Glutamatergic neuron (in vitro differentiated cells): ENCODE measurements at regions not wholly inside any gene's neighbourhood (a gene's known extent, or its start where the extent isn't known, plus 50 kb on each side); places are given as distances from the start of the nearest gene placed in this dataset.

ENCODE experiments used
- DNase-seq: peaks from one replicate; pipeline ENCODE4 v3.0.0; 2022
- H3K27ac Mint-ChIP-seq: one replicate; pipeline ENCODE4 v1.8.0; 2020; ENCODE audit warnings: mild to moderate bottlenecking, mixed read lengths, inconsistent platforms; ENCODE audit not compliant: unreplicated experiment
- H3K27me3 Mint-ChIP-seq: one replicate; pipeline ENCODE4 v1.8.0; 2020; ENCODE audit warnings: mild to moderate bottlenecking, moderate library complexity, mixed read lengths, inconsistent platforms; ENCODE audit not compliant: unreplicated experiment
- H3K36me3 Mint-ChIP-seq: one replicate; pipeline ENCODE4 v1.8.0; 2020; ENCODE audit warnings: mild to moderate bottlenecking, mixed read lengths, inconsistent platforms; ENCODE audit not compliant: unreplicated experiment
- H3K4me1 Mint-ChIP-seq: one replicate; pipeline ENCODE4 v1.8.0; 2020; ENCODE audit warnings: mild to moderate bottlenecking, low read depth, mixed read lengths, inconsistent platforms; ENCODE audit not compliant: unreplicated experiment
- H3K4me3 Mint-ChIP-seq: one replicate; pipeline ENCODE4 v1.8.0; 2020; ENCODE audit warnings: mild to moderate bottlenecking, mixed read lengths, inconsistent platforms; ENCODE audit not compliant: unreplicated experiment
- H3K9me3 Mint-ChIP-seq: one replicate; pipeline ENCODE4 v1.8.0; 2020; ENCODE audit warnings: mild to moderate bottlenecking, moderate library complexity, mixed read lengths, inconsistent platforms; ENCODE audit not compliant: unreplicated experiment
- CTCF ChIP-seq: fragments of 200-600 bp; sonication (generic); IDR thresholded peaks from one replicate; pipeline ENCODE4 v1.5.0; 2021; ENCODE audit not compliant: partially characterized antibody, unreplicated experiment

GRCh38 chr2:19256121-19256601, 102.3 kb downstream of the OSR1 start:
- Mint-ChIP-seq H3K9me3 (no peaks in the 10 kb centered on the region), H3K4me3 (no peak overlapping the region), H3K27ac (no peak overlapping the region), H3K36me3 (no peaks in the 10 kb centered on the region), H3K27me3 (no peaks in the 10 kb centered on the region), H3K4me1 (no peaks in the 10 kb centered on the region)
- no peak for TF ChIP-seq CTCF
- no peak for DNase-seq

- Mint-ChIP-seq H3K27ac (no peak overlapping the region), H3K27me3 (no peaks in the 10 kb centered on the region), H3K9me3 (no peaks in the 10 kb centered on the region), H3K4me1 (no peaks in the 10 kb centered on the region), H3K4me3 (no peak overlapping the region), H3K36me3 (no peaks in the 10 kb centered on the region)
- DNase-seq, result no peak
- no peak for TF ChIP-seq CTCF
These were observed 102.9 kb downstream of the OSR1 start for GRCh38 chr2:19255481-19255880.

- Mint-ChIP-seq H3K27me3 (no peaks in the 10 kb centered on the region), H3K4me3 (no peak overlapping the region)
- no peak for DNase-seq
These were observed 106.9 kb downstream of the OSR1 start for GRCh38 chr2:19251554-19251953.

GRCh38 chr2:19250906-19251305, 107.5 kb downstream of the OSR1 start:
- Mint-ChIP-seq H3K27ac (no peak overlapping the region), H3K9me3 (no peaks in the 10 kb centered on the region), H3K4me3 (no peak overlapping the region), H3K36me3 (no peaks in the 10 kb centered on the region), H3K27me3 (no peaks in the 10 kb centered on the region), H3K4me1 (no peaks in the 10 kb centered on the region)
- no peak for DNase-seq
- no peak for TF ChIP-seq CTCF

More at GRCh38 chr2:19251554-19251953, 106.9 kb downstream of the OSR1 start:
- Mint-ChIP-seq H3K9me3 (no peaks in the 10 kb centered on the region), H3K36me3 (no peaks in the 10 kb centered on the region), H3K4me1 (no peaks in the 10 kb centered on the region), H3K27ac (no peak overlapping the region)
- TF ChIP-seq CTCF, result no peak

- no peak for DNase-seq
- Mint-ChIP-seq H3K9me3 (no peaks in the 10 kb centered on the region), H3K4me1 (no peaks in the 10 kb centered on the region), H3K4me3 (no peak overlapping the region), H3K27ac (no peak overlapping the region), H3K36me3 (no peaks in the 10 kb centered on the region), H3K27me3 (peaks cover 3% of the 10 kb centered on the region)
- TF ChIP-seq CTCF, result no peak
These were observed 111.2 kb downstream of the OSR1 start for GRCh38 chr2:19247186-19247585.
